DND-41 (cell line): ENCODE measurements at regions not wholly inside any gene's neighbourhood (a gene's known extent, or its start where the extent isn't known, plus 50 kb on each side); places are given as distances from the start of the nearest gene placed in this dataset.

Experiments used
- ATAC-seq: fragments of 200-7000 bp; cut with Tn5 transposase; 3 replicates; pipeline ENCODE4 v1.9.1; 2021; ENCODE audit warnings: low read depth; ENCODE audit not compliant: insufficient read depth
- DNase-seq: peaks from one replicate; pipeline ENCODE4 v3.0.0-alpha.2; 2020
- H2AFZ ChIP-seq: 2 replicates; pipeline ENCODE4 v1.6.0; 2012; ENCODE audit warnings: low read depth, low read length
- H3K27ac ChIP-seq: 2 replicates; pipeline ENCODE4 v1.5.1; 2012; ENCODE audit warnings: low read length, inconsistent platforms
- H3K27me3 ChIP-seq: fragments of 200-600 bp; sonication (generic); 2 replicates; pipeline ENCODE4 v1.6.0; 2012; ENCODE audit warnings: low read length, mild to moderate bottlenecking, inconsistent platforms; ENCODE audit not compliant: insufficient read depth, poor library complexity
- H3K36me3 ChIP-seq: 2 replicates; pipeline ENCODE4 v1.5.1; 2012; ENCODE audit warnings: low read length, inconsistent platforms; ENCODE audit not compliant: insufficient read depth
- H3K4me1 ChIP-seq: 2 replicates; pipeline ENCODE4 v1.5.1; 2012; ENCODE audit warnings: mild to moderate bottlenecking, low read length; ENCODE audit not compliant: insufficient read depth
- H3K4me2 ChIP-seq: 2 replicates; pipeline ENCODE4 v1.6.0; 2012; ENCODE audit warnings: mild to moderate bottlenecking, moderate library complexity, low read length, inconsistent platforms; ENCODE audit not compliant: insufficient read depth
- H3K4me3 ChIP-seq, 2 experiments: fragments of 200-600 bp in 1 of 2; shearing (Covaris generic) in 1 of 2; 2 replicates each; pipeline ENCODE4 v1.5.1; 2012 to 2016; ENCODE audit warnings: inconsistent platforms in 2 of 2, low read length in 2 of 2, mild to moderate bottlenecking in 2 of 2, low read depth in 1 of 2, moderate library complexity in 1 of 2
- H3K79me2 ChIP-seq: 2 replicates; pipeline ENCODE4 v1.6.0; 2012; ENCODE audit warnings: low read length, inconsistent platforms; ENCODE audit not compliant: insufficient read depth
- H3K9ac ChIP-seq: 2 replicates; pipeline ENCODE4 v1.6.0; 2012; ENCODE audit warnings: low read depth, mild to moderate bottlenecking, inconsistent platforms, low read length, moderate library complexity
- H3K9me3 ChIP-seq: 2 replicates; pipeline ENCODE4 v1.5.1; 2012; ENCODE audit warnings: low read length, moderate library complexity, mild to moderate bottlenecking, inconsistent platforms; ENCODE audit not compliant: insufficient read depth, severe bottlenecking
- H4K20me1 ChIP-seq: 2 replicates; pipeline ENCODE4 v1.6.0; 2012; ENCODE audit warnings: low read length; ENCODE audit not compliant: insufficient read depth
- CTCF ChIP-seq: IDR thresholded peaks from 2 replicates; pipeline ENCODE4 v1.5.1; 2012; ENCODE audit warnings: borderline replicate concordance, low read length, moderate library complexity, mild to moderate bottlenecking; ENCODE audit not compliant: poor library complexity, severe bottlenecking; ENCODE audit errors: extremely low read depth
- EZH2 ChIP-seq: IDR thresholded peaks from 3 replicates; pipeline ENCODE4 v1.6.1; 2012; ENCODE audit warnings: borderline replicate concordance, low read depth, mild to moderate bottlenecking, moderate library complexity, low read length, inconsistent platforms; ENCODE audit not compliant: severe bottlenecking

DNA sequence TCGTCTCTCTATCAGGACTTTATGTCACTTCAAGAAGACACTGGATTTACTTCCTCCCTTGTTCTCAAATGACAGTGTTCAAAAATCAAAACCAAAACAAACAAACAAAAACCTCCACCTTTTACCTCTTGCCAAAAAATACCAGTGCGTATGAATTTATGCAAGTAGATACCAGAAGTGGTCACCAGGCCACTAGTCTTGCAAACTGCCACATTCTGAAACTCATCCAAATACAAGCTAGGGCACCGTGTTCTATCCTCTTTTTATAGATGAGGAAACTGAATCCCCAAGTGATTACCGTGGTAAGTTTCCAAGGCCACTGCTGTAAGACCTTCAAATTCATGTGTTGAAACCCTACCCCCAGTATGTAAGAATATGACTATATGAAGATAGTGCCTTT lies 343.9 kb upstream of the KITLG start:
- Histone ChIP-seq H3K27me3 (peaks cover 5% of the 10 kb centered on the region), H3K27ac (no peak overlapping the region), H4K20me1 (no peaks in the 10 kb centered on the region), H3K9ac (no peak overlapping the region), H3K36me3 (no peaks in the 10 kb centered on the region), H3K79me2 (no peaks in the 10 kb centered on the region), H3K9me3 (no peaks in the 10 kb centered on the region), H3K4me3 (no peak overlapping the region), H2AFZ (no peak overlapping the region), H3K4me1 (no peaks in the 10 kb centered on the region), H3K4me2 (no peak overlapping the region)
- ATAC-seq (no peak), DNase-seq (no peak)
- no peak for TF ChIP-seq EZH2
- TF ChIP-seq CTCF = no peak

DNA sequence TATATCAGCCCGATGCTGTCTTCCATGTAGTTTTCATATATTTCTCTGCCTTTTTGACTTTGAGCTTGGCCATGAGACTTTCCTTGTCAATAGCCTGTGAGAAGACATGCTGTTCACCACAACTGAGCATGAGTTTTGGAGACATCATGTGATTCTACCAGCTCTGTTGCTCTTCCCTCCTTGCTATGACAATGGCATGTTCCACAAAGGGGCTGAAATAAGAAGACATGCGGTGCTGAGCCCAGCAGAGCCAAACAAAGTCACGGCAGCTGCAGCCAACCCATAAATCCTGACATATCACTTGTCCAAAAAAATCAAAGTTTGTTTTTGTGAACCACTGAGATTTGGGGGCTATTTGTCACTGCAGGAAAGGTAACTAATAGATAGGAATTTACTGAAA lies 343.4 kb upstream of the KITLG start:
- H2AFZ ChIP-seq = no peak overlapping the region
- no peak overlapping the region for H3K4me3 ChIP-seq
- H4K20me1 ChIP-seq = no peaks in the 10 kb centered on the region
- H3K36me3 ChIP-seq = no peaks in the 10 kb centered on the region
- no peak for ATAC-seq
- H3K27ac ChIP-seq = no peak overlapping the region
- H3K9ac ChIP-seq = no peak overlapping the region
- no peaks in the 10 kb centered on the region for H3K9me3 ChIP-seq
- H3K27me3 ChIP-seq = peaks cover 5% of the 10 kb centered on the region
- TF ChIP-seq EZH2 (no peak), CTCF (no peak)
- DNase-seq = no peak
- H3K4me2 ChIP-seq = no peak overlapping the region
- H3K4me1 ChIP-seq = no peaks in the 10 kb centered on the region
- no peaks in the 10 kb centered on the region for H3K79me2 ChIP-seq

- H3K9me3 ChIP-seq = no peaks in the 10 kb centered on the region
- ATAC-seq (no peak), DNase-seq (no peak)
- no peak overlapping the region for H3K9ac ChIP-seq
- H3K4me3 ChIP-seq = no peak overlapping the region
- no peaks in the 10 kb centered on the region for H3K4me1 ChIP-seq
- H3K36me3 ChIP-seq = no peaks in the 10 kb centered on the region
- no peak overlapping the region for H2AFZ ChIP-seq
- H4K20me1 ChIP-seq = no peaks in the 10 kb centered on the region
- no peak overlapping the region for H3K27ac ChIP-seq
- no peak for TF ChIP-seq EZH2
- TF ChIP-seq CTCF = no peak
- peaks cover 5% of the 10 kb centered on the region for H3K27me3 ChIP-seq
- H3K79me2 ChIP-seq = no peaks in the 10 kb centered on the region
- no peak overlapping the region for H3K4me2 ChIP-seq
Measured at GRCh38 chr12:88922816-88923215, 342.5 kb upstream of the KITLG start.
